Midbrain (tissue), 1 donor: ENCODE measurements at regions not wholly inside any gene's neighbourhood (a gene's known extent, or its start where the extent isn't known, plus 50 kb on each side); places are given as distances from the start of the nearest gene placed in this dataset.

Experiments used
- DNase-seq: peaks from one replicate; lab custom pipeline; 2025; lab: John Stamatoyannopoulos, UW

DNA sequence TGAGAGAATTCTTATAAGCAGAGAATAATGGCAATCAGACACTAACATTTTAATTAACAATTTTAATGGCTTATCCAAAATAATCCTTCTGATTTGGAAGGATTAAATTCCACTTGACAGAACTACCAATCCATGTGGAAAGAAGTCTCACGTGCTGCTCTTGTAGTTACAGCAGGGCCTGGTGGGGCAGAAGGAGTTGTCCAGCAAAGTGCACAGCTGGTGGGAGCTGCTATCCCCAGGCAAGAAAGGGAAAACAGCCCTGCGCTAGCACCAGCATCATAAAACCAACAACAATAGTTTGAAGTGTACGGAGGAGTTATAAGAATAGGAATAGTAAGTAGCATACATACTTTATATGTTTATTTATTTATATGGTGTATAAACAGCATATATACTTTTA lies 127.4 kb upstream of the TRIM2 start:
- no peak for DNase-seq

DNA sequence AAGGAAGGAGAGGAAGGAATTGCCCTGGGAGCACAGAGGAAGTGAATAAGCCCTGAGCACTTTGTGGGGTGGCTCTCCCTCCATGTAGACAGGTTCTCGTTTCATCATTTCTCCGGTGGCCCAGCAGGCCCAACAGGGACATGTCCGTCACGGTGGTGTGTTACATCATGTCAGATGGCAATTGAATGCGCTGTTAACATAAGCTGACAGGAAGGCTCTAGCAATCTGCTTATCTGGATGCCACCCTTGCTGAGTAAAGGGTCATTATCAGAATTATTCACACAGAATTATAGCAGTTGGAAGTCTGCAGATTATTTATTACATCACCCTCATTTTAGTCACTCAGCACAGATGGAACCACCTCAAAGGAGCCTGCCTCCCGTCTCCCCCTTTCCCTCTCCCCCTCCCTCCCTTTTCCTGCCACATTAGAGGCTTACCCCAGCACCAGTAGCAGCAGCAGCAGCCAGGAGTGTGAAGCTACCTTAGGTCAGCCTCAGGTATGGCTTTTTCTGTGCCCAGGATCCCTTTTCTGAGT lies 124.3 kb upstream of the TRIM2 start:
- no peak for DNase-seq

DNA sequence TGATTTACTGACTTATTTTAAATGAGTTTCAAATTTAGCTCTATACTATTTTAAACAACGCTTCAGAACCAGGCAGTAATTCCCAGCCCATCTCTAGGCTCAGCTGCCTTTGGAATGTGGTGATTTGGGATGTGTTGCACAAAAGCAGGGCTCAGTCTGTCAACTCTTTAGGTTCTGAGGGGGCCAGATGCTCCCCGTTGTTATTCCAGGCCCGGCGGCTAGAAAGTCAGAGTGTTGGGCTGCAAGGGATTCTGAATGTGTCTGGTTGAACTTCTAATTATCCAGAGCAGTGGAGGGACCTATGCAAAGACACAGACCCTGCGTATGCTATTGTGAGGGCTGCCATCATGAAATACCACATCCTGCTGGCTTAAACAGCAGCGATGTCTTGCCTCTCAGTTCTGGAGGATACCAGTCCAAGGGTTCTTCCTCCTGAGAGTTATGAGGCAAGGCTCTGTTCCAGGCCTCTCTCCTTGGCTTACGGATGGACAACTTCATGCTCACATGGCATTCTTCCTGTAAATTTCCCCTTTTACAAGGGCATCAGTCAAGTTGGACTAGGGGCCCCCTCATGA lies 123.2 kb upstream of the TRIM2 start:
- no peak for DNase-seq

DNA sequence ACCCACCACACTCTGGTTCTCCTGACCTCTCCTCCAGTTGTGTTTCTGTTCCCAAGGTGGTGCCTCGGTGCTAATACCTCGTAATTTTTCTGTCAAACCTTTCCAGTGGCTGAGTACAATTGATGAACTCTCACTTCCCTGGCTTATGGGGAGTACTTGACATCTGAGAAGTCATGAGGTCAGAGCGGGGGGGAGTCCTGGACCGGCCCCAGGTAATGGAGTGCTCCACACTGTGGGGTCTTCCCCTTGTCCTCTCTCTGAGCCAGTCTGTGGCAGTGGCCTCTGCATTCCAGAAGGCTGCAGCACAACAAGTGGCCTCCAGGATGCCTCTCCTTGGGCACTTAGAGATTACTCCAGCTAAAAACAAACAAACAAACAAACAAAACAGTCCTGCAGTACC lies 122.5 kb upstream of the TRIM2 start:
- no peak for DNase-seq

DNA sequence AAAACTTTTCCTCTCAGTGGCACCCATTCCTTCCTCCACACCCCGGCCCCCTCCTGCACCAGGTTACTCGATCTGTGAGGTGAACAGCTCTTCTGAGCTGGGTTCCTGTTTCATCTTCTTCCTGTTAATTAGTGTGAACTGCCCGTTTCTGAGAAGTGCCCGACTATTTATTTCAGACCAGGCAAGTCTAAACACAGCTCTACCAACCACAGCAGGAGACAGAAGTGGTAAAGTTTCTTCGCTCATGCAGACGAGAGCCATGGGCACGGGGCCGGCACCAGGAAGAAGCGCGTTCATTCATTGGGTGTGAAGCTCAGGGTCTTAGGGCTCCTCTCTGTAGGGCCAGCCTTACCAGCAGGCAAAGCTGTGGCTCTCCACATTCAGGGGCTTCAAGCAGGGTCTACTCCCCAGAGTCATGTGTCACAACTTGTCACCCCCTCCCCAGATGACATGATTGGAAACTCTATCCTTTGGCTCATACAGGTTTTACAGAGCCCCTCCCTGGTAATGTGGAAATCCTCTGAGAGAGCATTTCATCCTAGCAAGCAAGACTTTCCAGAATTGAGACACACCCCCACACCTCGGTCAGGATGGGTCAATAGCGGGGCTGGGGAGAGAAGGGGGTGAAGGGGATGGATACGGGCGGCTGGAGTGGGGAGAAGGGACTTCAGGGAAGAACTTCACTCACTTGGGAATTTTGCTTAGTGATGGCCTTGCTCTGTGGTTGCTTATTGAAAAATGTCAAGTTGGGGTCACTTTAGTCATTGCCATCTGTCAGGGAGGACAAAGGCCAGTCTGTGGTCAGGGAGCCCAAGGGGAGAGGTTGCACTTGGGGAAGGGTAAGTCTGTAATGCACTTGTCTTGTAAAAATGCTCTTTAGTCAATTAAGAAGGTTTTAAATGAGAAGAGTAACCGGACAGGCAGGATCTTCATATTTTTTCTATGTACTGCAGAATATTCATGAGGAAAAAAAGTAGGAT lies 121.6 kb upstream of the TRIM2 start:
- no peak for DNase-seq

DNA sequence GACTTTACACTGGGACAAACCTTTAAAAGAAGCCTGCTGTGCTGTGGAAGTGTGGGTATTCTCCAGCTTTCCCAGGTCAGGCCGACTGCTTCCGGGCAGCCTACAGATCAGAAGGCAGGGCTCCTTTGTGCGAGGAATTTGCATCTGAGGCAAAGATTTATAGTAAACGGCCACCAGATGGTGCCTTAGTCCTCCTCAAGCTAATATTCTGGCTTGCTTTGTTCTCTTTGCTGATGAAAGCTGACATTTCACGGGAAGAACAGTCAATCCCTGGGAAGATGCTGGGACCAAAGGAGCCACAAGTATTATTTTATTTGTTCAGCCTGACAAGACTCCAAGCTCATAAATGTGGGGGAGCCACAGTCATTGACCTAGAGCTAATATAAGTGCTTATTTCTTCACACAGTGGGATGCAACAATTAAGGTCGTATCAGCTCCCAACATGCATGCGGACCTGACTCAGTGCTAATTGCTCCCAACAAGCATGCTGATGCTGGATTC lies 120.7 kb upstream of the TRIM2 start:
- peak; percentile 88 for DNase-seq

DNA sequence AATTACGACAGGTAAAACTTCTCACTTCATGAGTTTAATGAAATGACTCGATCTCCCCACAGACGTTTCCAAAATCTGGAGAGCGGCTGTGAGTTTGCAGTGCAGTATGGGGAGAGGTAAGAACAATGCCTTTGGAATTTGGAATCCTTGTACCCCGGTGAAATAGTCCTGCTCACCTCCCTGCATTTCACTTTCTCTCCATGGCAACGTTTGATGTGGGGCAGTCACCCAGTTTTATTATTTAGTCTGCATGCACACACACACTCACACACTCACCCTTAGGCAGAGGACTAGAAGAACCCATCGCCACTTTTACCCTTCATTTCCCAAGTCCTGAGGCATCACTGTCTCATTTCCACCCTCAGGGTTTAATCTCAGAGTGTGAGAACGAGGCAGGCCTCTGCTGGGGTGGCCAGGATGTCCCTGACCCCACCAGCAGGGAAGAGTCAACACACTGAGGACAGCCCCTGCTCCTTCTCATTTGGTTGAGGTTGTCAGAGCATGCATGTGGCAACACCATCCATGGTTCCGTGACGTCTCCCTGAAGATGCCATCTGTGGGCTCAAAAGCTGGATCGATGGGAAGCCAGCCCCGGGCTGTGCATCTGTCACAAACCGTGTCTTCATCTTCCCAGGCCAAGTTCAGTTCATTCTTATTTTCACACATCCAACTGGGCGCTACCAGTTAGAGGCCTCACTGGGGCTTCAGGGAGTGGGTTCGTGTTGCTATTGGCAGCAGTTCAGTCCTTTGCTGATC lies 119.8 kb upstream of the TRIM2 start:
- no peak for DNase-seq

DNA sequence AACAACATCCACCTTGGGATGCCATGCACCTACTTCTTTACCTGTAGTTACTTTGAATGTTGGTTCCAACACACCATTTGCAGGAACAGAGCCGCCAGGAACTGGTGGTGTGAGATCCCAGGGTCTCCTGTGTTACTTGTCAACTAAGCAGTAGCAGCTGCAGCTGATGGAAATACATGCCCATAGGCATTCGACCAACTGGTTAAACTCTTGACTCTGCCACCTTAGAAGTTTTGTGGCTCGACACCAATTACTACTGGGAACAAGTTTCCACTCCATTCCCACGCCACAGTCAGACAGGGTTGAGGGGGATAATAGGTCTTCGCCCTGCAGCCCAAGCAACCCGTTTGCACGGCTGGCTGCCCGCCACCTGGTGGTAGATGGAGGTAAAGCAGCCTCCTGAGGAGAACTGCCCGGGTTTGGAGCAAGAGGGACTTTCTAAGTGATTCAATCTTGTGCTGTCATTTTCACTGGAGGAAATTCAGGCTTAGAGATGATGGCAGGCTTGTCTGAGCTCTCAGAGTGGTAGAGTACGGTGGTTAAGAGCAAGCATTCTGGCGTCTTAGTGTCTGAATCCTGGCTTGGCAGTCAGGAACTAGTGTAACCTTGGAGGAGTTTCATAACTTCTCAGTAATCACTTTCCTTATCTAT lies 119.1 kb upstream of the TRIM2 start:
- peak; percentile 77 for DNase-seq

DNA sequence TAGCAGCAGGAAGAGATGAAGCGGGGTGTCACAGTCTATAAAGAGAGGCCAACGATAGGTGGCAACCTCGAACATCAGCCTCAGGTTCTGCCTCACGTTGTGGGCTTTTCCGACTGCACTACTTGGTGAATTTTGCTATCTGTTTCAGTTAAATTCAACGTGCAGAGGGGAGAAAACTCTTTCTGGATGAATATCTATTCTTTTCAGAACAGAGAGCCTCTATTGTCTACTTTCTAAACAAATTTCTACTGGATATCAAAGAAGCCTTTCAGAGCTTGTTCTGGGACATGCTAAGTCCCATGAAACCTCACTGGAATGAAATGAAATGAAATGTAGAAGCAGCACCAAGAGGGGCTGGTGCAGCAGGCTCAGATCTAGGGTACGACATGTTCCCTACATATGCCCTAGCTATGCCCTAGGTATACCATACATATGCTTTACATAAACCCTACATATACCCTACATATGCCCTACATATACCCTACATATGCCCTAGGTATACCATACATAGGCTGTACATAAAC lies 116.5 kb upstream of the TRIM2 start:
- DNase-seq, result peak; percentile 70

DNA sequence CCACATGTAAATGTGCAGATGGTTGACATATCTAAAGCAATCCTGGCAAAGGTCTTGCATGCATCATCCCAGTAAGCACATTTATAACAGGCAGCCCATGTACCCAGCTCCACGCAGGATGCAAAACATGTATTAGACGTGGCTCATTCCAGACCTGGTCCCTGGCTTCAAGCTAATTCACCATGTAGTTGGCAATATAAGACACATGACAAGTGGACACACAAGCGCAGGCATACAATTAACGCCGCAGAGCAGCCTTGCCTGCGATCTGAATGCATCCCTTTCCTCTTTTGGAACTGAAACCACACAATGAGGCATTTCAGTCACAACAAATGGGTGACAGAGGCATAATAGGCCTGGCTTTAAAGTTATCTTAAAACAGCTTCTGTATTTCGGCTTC lies 114.5 kb upstream of the TRIM2 start:
- peak; percentile 28 for DNase-seq

DNA sequence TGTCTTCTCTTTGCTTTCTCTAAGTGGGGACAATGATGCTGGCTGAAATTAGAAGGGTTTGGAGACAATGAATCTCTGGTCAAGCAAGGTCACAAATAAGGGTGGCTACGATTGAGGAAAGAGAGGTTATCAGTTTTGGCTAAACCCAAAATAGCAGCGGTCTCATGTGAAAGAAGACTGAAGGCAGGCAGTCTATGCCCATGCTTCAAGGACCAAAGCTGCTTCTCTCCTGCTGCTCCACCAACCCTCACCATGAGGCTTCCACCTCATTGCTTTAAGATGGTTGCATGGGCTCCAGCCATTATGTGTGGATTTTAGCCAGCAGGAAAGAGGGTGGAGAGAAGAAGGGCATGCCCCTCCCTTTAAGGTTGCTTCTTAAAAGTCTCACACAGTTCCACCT lies 114.1 kb upstream of the TRIM2 start:
- no peak for DNase-seq

DNA sequence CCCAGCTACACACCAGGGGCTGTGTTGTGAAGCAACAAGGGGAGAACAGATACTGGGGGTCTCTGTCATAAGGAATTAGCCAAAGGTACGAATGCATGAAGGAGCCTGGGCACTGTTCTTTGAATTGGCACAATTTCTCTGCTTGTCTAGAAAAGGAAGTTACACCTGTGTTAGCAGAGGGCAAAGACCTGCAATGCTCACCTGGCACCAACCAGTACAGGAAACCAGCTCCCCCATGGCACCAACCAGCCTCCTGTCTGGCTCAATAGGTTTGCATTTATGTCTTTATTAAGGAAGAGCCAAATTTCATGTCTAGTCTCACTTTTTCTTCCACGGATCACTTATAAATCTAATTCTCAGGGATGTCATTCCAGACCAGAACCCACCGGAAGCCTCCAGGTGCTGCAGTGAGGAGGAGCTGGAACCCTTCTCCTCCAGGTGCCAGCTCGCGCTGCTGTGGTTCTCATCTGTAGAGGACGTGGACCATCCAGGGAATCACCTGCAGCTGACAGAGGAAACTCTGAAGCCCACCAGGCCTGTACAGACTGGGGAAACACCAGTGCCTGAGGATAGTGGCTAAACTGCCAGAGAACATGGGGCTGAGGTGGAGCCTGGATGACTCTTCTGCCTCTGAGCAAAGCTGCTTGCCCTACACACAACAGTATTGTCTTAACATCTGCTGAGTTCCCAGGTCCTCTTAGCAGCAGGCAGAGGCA lies 113.4 kb upstream of the TRIM2 start:
- no peak for DNase-seq

DNA sequence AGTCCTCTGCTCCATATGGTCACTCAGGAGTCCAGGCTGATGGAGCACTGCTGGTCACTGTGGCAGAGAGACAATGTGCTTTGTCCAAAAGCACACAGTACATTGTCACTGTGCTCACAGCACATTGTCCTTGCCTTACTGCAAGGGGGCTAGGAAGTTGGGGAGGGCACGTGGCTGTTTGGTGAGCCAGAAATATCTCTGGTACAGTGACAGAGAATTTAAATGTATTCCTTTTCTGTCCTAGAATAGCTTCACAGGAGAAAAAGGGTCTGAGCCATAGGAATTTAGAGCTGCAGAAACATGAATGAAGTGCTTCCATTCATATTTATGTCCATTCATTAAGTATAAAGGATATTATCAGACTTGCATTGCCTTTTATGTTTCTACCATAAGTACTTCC lies 110.8 kb upstream of the TRIM2 start:
- DNase-seq, result no peak

DNA sequence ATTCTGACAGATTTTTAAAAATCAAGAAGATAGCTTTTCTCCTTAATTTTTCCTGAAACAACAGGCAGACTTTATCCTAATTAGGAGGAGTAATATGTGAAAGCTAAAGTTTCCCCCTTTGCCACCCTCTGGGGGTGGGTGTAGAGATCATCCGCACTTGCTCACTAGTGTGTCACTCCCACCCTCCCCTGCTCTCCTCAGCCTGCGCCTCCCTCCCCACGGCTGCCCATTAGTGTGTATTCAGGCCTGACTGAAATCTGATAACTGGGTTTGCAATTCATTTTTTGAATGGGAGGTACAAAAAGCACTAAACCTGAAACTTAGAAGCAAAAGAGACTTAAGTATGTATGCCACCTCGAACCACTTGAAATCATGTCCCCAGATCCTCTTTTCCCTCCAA lies 110.4 kb upstream of the TRIM2 start:
- no peak for DNase-seq

DNA sequence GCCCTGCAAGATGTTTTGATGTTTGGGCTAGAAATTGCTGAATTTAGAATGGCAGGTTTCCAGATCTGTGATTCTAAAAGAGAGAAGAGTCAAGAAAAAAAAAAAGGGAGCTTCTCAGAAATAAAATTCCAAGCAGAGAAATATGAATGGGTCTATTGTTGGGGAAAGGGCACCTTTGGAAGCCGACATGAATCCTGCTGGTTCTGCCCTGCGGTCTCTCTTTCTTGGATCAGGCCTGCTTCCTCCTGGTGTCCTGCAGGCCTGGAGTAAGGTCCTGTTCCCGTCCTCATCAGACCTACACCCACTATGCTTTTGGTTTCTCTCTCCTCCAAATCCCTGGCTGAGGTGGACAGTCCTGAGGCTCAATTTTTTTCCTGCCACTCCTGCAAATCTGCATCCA lies 109.8 kb upstream of the TRIM2 start:
- no peak for DNase-seq

DNA sequence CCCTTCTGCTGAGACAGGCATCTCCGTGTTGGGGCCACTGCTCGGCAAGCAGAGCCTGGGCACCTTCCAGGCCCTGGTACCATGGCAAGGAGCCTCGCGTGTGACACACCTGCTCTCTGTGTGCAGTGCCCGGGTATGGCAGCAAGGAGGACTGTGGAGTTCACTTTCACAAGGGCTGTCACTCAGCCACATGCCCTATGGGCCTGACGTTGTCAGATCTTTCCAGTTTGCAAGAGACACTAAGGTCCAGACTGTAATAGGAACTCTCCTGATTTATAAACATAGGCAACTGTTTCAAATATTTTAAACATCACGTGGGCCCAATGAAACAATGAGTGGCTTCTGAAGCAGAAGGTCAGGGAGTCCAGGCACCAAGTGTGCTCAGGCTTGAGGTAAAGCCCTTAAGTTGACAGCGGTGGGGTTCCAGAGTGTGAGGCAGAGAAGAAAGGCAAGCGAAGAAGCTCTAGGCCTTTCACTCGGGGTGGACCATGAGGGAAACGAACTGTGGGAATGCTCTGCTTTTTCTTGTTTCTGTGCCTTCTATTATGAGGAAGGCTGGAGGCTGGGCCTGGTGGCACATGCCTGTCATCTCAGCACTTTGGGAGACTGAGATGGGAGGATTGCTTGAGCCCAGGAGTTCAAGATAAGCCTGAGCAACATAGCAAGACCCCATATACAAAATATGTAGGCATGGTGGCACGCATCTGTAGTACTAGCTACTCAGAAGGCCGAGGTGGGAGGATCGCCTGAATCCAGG lies 108.6 kb upstream of the TRIM2 start:
- no peak for DNase-seq

DNA sequence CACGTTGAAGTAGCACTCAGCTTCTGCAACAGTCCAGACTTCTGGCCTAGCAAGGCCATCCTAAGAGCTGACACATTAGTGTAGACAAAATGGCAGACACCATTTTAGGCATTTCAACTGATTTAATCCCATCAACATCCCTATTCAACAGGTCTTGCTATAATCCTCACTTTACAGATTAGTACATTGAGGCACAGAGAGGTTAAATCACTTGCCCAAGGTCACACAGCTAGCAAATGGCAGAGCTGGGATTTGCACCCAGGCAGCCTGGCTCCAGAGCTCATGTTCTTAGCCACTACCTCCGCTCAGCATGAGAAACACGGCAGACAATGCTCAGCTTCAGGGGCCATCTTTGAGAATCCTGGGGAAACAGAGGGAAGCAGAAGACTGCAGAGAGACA lies 107.9 kb upstream of the TRIM2 start:
- DNase-seq, result no peak

DNA sequence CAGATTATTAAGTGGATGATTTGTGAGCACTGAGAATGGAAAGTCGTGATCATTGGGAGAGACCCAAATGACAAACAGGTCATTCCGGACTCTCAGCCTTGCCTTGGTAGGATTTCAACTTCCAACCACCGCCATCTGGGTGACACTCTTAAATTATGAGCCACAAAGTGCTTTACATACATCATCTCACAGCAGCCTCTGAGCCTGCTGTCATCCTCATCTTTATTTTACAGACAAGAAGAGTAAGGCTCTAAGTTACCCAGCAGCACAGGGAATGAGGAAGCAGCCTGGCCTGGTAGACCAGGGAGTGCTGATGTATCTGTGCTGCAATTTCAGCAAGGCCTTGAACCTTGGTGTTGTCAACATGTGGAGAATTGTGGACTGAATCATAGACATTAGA lies 105.8 kb upstream of the TRIM2 start:
- DNase-seq, result no peak

DNA sequence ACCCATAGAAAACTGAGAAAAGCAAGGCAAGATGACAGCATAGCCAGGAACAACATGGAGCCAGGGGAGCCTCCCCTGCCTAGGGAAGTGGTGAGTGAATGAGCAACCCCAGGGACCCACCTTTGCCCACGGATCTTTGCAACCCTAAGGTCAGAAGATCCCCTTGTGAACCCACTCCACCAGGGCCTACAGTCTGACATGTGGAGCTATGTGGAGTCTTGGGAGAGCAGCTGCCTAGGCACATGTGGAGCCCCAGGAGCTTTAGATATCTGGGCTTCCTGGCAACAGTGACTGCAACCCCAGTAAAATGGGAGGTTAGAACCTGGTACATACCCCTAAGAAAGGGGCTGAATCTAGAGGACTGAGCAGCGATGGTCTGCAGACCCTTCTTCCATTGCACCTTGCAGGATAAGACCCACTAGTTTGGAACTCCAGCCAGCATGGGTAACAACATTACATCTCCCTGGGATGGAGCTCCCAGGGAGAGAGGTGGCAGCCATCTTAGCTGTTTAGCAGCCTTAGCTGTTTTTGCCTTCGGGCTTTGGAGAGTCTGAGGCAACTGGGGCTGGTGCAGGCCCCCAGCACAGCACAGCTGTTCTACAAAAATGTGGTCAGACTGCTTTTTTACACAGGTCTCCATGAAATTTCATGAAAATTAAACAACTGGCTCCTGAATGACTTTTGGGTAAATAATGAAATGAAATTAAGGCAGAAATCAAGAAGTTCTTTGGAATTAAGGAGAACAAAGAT lies 104.7 kb upstream of the TRIM2 start:
- no peak for DNase-seq
